Transverse colon (tissue), 3 donors: ENCODE measurements at regions not wholly inside any gene's neighbourhood (a gene's known extent, or its start where the extent isn't known, plus 50 kb on each side); places are given as distances from the start of the nearest gene placed in this dataset.
"Not testable (repeated sequence)": the region's sequence is repeated elsewhere in the genome, so short reads cannot be mapped to it uniquely, and the experiment has no call there.

Experiments used
- CTCF ChIP-seq, 5 experiments: fragments of 200-600 bp in 3 of 5; fragments of 450-650 bp in 2 of 5; sonication (generic) in 3 of 5; IDR thresholded peaks; 1 replicate in 2 of 5; 2 replicates in 3 of 5; pipeline ENCODE4 v1.5.1; 2016 to 2017; ENCODE audit warnings: antibody characterized with exemption in 5 of 5, inconsistent platforms in 3 of 5, mild to moderate bottlenecking in 2 of 5, moderate library complexity in 1 of 5
- POLR2A ChIP-seq: fragments of 450-650 bp; IDR thresholded peaks from one replicate; pipeline ENCODE4 v1.6.1; 2016; ENCODE audit warnings: antibody characterized with exemption, mild to moderate bottlenecking, moderate library complexity

- not testable (repeated sequence) for TF ChIP-seq CTCF (IDR thresholded peaks at IDR 0.05); POLR2A
These were observed 144.5 kb downstream of the IRX5 start for GRCh38 chr16:55075208-55075607.
